SU-DHL-6 (cell line): ENCODE measurements at regions not wholly inside any gene's neighbourhood (a gene's known extent, or its start where the extent isn't known, plus 50 kb on each side); places are given as distances from the start of the nearest gene placed in this dataset.
"Not testable (repeated sequence)": the region's sequence is repeated elsewhere in the genome, so short reads cannot be mapped to it uniquely, and the experiment has no call there.

Experiments
- H2AFZ ChIP-seq: fragments of 200-600 bp; sonication (generic); 2 replicates; pipeline ENCODE4 v1.6.1; 2014; ENCODE audit warnings: low read depth, mild to moderate bottlenecking, moderate library complexity, mixed read lengths, antibody characterized with exemption, low read length; ENCODE audit not compliant: severe bottlenecking
- H3F3A ChIP-seq: fragments of 200-600 bp; shearing (Covaris generic); 2 replicates; pipeline ENCODE4 v1.6.0; 2016; ENCODE audit warnings: antibody characterized with exemption, mild to moderate bottlenecking; ENCODE audit not compliant: insufficient read depth
- H3K27ac ChIP-seq: fragments of 200-600 bp; sonication (generic); 2 replicates; pipeline ENCODE4 v1.5.1; 2016; ENCODE audit warnings: low read depth, mild to moderate bottlenecking, low read length, moderate library complexity, mixed read lengths
- H3K27me3 ChIP-seq: fragments of 200-600 bp; sonication (generic), shearing (Covaris generic); 2 replicates; pipeline ENCODE4 v1.6.0; 2014; ENCODE audit warnings: mild to moderate bottlenecking, low read length
- H3K36me3 ChIP-seq: fragments of 200-600 bp; sonication (generic); 2 replicates; pipeline ENCODE4 v1.6.1; 2014; ENCODE audit warnings: mild to moderate bottlenecking, low read length, mixed read lengths
- H3K4me2 ChIP-seq: fragments of 300-600, 200-600 bp; shearing (Covaris generic), sonication (generic); 2 replicates; pipeline ENCODE4 v1.6.0; 2014; ENCODE audit warnings: low read length, low read depth, mild to moderate bottlenecking; ENCODE audit not compliant: poor library complexity, severe bottlenecking
- H3K4me3 ChIP-seq: fragments of 200-600 bp; sonication (generic); 2 replicates; pipeline ENCODE4 v1.5.1; 2014; ENCODE audit warnings: antibody characterized with exemption, low read length, mild to moderate bottlenecking, mixed read lengths; ENCODE audit not compliant: insufficient read depth, poor library complexity, severe bottlenecking
- H3K79me2 ChIP-seq: fragments of 200-600 bp; sonication (generic); 2 replicates; pipeline ENCODE4 v1.6.1; 2014; ENCODE audit warnings: mild to moderate bottlenecking, low read length, moderate library complexity; ENCODE audit not compliant: insufficient read depth
- H3K9ac ChIP-seq: fragments of 200-600 bp; sonication (generic); 2 replicates; pipeline ENCODE4 v1.7.0; 2014; ENCODE audit warnings: mild to moderate bottlenecking, low read length
- H3K9me2 ChIP-seq: fragments of 200-600 bp; sonication (generic); replicated peaks from 2 replicates; pipeline ENCODE4 v1.6.1; 2014; ENCODE audit warnings: low read length; ENCODE audit not compliant: insufficient read depth
- H3K9me3 ChIP-seq: fragments of 200-600 bp; sonication (generic); 2 replicates; pipeline ENCODE4 v1.6.1; 2014; ENCODE audit warnings: low read length, mixed read lengths; ENCODE audit not compliant: insufficient read depth
- H4K20me1 ChIP-seq: fragments of 200-600 bp; sonication (generic); 2 replicates; pipeline ENCODE4 v1.6.1; 2014; ENCODE audit warnings: low read depth, mild to moderate bottlenecking, antibody characterized with exemption, low read length, moderate library complexity, mixed read lengths
- EZH2phosphoT487 ChIP-seq: fragments of 200-600 bp; sonication (generic), shearing (Covaris generic); conservative IDR thresholded peaks from 2 replicates; pipeline ENCODE4 v1.6.1; 2018; ENCODE audit warnings: mild to moderate bottlenecking, antibody characterized with exemption, low read length, moderate library complexity, mixed read lengths
- TF ChIP-seq, protein P1 (sequence below): fragments of 200-600 bp; sonication (generic); IDR thresholded peaks from one replicate; pipeline ENCODE4 v1.5.1; 2017; ENCODE audit warnings: antibody characterized with exemption, mild to moderate bottlenecking, low read length, moderate library complexity; ENCODE audit not compliant: insufficient read depth, poor library complexity, severe bottlenecking

DNA sequence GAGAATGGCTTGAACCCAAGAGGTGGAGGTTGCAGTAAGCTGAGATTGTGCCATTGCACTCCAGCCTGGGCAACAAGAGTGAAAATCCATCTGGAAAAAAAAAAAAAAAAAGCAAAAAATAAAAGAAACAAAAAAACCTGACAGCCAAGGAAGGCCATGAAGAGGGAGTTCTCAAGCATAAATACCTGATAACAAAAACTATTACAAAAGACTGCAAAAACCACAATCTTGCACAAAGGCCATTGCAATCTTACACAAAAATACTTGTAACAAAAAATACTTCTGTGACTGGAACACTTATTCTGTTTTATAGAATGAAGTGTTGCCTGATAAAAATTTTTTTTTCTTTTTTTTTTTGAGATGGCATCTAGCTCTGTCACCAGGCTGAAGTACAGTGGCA is 61.5 kb upstream of the TSC22D1 start:
- H3K27ac ChIP-seq = no peak overlapping the region
- H3K9ac ChIP-seq = no peak overlapping the region
- H3K79me2 ChIP-seq = no peaks in the 10 kb centered on the region
- no peak overlapping the region for H3K4me2 ChIP-seq
- H4K20me1 ChIP-seq = no peaks in the 10 kb centered on the region
- no peaks in the 10 kb centered on the region for H3K9me3 ChIP-seq
- H3K27me3 ChIP-seq = no peaks in the 10 kb centered on the region
- H3K36me3 ChIP-seq = no peaks in the 10 kb centered on the region
- no peak overlapping the region for H2AFZ ChIP-seq
- TF ChIP-seq, protein P1, sequence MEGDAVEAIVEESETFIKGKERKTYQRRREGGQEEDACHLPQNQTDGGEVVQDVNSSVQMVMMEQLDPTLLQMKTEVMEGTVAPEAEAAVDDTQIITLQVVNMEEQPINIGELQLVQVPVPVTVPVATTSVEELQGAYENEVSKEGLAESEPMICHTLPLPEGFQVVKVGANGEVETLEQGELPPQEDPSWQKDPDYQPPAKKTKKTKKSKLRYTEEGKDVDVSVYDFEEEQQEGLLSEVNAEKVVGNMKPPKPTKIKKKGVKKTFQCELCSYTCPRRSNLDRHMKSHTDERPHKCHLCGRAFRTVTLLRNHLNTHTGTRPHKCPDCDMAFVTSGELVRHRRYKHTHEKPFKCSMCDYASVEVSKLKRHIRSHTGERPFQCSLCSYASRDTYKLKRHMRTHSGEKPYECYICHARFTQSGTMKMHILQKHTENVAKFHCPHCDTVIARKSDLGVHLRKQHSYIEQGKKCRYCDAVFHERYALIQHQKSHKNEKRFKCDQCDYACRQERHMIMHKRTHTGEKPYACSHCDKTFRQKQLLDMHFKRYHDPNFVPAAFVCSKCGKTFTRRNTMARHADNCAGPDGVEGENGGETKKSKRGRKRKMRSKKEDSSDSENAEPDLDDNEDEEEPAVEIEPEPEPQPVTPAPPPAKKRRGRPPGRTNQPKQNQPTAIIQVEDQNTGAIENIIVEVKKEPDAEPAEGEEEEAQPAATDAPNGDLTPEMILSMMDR = no peak
- TF ChIP-seq EZH2phosphoT487 = no peak
- no peaks in the 10 kb centered on the region for H3K9me2 ChIP-seq
- H3F3A ChIP-seq = no peaks in the 10 kb centered on the region
- H3K4me3 ChIP-seq = no peak overlapping the region

DNA sequence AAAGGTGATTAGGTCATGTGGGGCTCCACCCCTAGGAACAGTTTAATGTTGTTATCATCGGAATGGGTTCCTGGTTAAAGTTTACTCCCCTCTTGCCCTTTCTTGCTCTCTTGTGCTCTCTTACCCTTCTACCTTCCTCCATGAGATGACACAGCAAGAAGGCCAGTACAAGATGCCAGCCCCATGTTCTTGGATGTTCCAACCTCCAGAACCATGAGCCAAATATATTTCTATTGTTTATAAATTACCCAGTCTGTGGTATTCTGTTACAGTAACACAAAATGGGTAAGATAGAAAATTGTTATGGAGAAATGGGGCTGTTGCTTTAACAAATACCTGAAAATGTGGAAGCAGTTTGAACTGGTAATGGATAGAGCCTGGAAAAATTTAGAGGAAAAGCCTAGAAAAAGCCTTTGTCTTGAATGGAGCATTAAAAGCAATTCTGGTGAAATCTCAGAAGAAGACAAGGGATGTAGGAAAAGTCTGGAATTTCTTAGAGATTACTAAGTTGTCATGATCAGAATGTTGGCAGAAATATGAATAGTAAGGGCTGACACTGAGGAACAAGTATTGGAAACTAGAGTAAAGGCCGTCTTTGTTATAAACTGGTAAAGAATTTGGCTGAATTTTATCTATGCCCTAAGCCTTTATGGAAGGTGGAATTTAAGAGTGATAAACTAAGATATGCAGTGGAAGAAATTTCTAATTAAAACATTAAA is 53.5 kb upstream of the TSC22D1 start:
- H3K27ac ChIP-seq = no peak overlapping the region
- no peak overlapping the region for H3K4me3 ChIP-seq
- no peaks in the 10 kb centered on the region for H3K27me3 ChIP-seq
- no peaks in the 10 kb centered on the region for H3K9me2 ChIP-seq
- no peaks in the 10 kb centered on the region for H3K36me3 ChIP-seq
- no peak overlapping the region for H2AFZ ChIP-seq
- H3F3A ChIP-seq = no peaks in the 10 kb centered on the region
- H3K9me3 ChIP-seq = no peaks in the 10 kb centered on the region
- H4K20me1 ChIP-seq = no peaks in the 10 kb centered on the region
- H3K4me2 ChIP-seq = no peak overlapping the region
- no peak for TF ChIP-seq EZH2phosphoT487
- TF ChIP-seq, protein P1 = no peak
- no peak overlapping the region for H3K9ac ChIP-seq
- no peaks in the 10 kb centered on the region for H3K79me2 ChIP-seq

- H2AFZ ChIP-seq, H3K9me3 ChIP-seq, H3K9ac ChIP-seq, H3K79me2 ChIP-seq, H3F3A ChIP-seq, H3K27ac ChIP-seq, H3K4me3 ChIP-seq, H4K20me1 ChIP-seq, H3K4me2 ChIP-seq, H3K9me2 ChIP-seq, H3K36me3 ChIP-seq, H3K27me3 ChIP-seq: not testable (repeated sequence)
Measured at GRCh38 chr13:44628826-44629225, 52.7 kb upstream of the TSC22D1 start.

DNA sequence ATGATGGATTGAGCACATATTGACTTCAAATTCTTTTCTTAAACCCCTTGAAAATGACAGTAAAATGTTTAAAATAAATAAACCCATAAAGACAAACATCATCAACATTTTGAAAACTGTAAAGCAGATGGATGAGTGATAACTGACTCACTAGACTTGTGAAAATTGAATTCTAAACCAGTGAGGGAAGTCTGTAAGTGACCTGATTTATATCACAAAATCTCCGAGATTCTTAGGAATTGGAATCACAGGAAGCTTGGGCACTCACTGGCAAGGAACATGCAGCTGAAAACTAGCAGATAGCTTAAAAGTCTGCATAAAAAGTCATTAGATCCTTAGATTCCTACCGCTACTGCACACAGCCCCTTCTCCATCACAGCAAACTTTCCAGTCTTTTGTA is 51.3 kb upstream of the TSC22D1 start:
- H3K27ac ChIP-seq = no peak overlapping the region
- TF ChIP-seq, protein P1 = no peak
- TF ChIP-seq EZH2phosphoT487 = no peak
- no peaks in the 10 kb centered on the region for H3K9me2 ChIP-seq
- H3K36me3 ChIP-seq = no peaks in the 10 kb centered on the region
- H2AFZ ChIP-seq = no peak overlapping the region
- H3K9ac ChIP-seq = no peak overlapping the region
- no peaks in the 10 kb centered on the region for H4K20me1 ChIP-seq
- no peak overlapping the region for H3K4me2 ChIP-seq
- H3K79me2 ChIP-seq = no peaks in the 10 kb centered on the region
- no peaks in the 10 kb centered on the region for H3F3A ChIP-seq
- no peaks in the 10 kb centered on the region for H3K27me3 ChIP-seq
- no peak overlapping the region for H3K4me3 ChIP-seq
- no peaks in the 10 kb centered on the region for H3K9me3 ChIP-seq
